ENCODE measurements at regions not wholly inside any gene's neighbourhood (a gene's known extent, or its start where the extent isn't known, plus 50 kb on each side); places are given as distances from the start of the nearest gene placed in this dataset.
"Not testable (repeated sequence)": the region's sequence is repeated elsewhere in the genome, so short reads cannot be mapped to it uniquely, and the experiment has no call there.

GRCh38 chr3:71926262-71926600 lies 141.3 kb upstream of the PROK2 start:
- ATAC-seq (no peak), DNase-seq (no peak)

- not testable (repeated sequence) for ATAC-seq, DNase-seq
These were observed 140.7 kb upstream of the PROK2 start for GRCh38 chr3:71925511-71926261.

- no peak for ATAC-seq
- DNase-seq: no peak
These were observed 139.8 kb upstream of the PROK2 start for GRCh38 chr3:71924721-71925120.

GRCh38 chr3:71921036-71921435 lies 136.1 kb upstream of the PROK2 start:
- ATAC-seq: no peak

GRCh38 chr3:71919572-71919971 lies 134.6 kb upstream of the PROK2 start:
- ATAC-seq (no peak), DNase-seq (no peak)

More at GRCh38 chr3:71921036-71921435, 136.1 kb upstream of the PROK2 start:
- DNase-seq: no peak

GRCh38 chr3:71917545-71917944 lies 132.6 kb upstream of the PROK2 start:
- DNase-seq (no peak), ATAC-seq (no peak)

GRCh38 chr3:71916747-71917369 lies 131.9 kb upstream of the PROK2 start:
- DNase-seq: no peak
- peak; percentile 14 for ATAC-seq

- no peak for ATAC-seq
These were observed 128.0 kb upstream of the PROK2 start for GRCh38 chr3:71912839-71913495.

GRCh38 chr3:71910108-71910507 lies 125.2 kb upstream of the PROK2 start:
- ATAC-seq: no peak
- no peak for DNase-seq

More at GRCh38 chr3:71912839-71913495, 128.0 kb upstream of the PROK2 start:
- DNase-seq: no peak

- no peak for ATAC-seq
These were observed 123.0 kb upstream of the PROK2 start for GRCh38 chr3:71907996-71908395.

GRCh38 chr3:71906976-71907375 lies 122.0 kb upstream of the PROK2 start:
- ATAC-seq: no peak
- DNase-seq: no peak

More at GRCh38 chr3:71907996-71908395, 123.0 kb upstream of the PROK2 start:
- DNase-seq: no peak

GRCh38 chr3:71905426-71905825 lies 120.5 kb upstream of the PROK2 start:
- DNase-seq (no peak), ATAC-seq (no peak)

GRCh38 chr3:71903936-71904335 lies 119.0 kb upstream of the PROK2 start:
- ATAC-seq: no peak
- DNase-seq: no peak

GRCh38 chr3:71903112-71903495 lies 118.2 kb upstream of the PROK2 start:
- DNase-seq (no peak), ATAC-seq (no peak)

GRCh38 chr3:71902258-71903111 lies 117.5 kb upstream of the PROK2 start:
- ATAC-seq (no peak), DNase-seq (no peak)

- ATAC-seq: no peak
- no peak for DNase-seq
These were observed 116.7 kb upstream of the PROK2 start for GRCh38 chr3:71901645-71902044.

- ATAC-seq (no peak), DNase-seq (no peak)
These were observed 115.1 kb upstream of the PROK2 start for GRCh38 chr3:71900057-71900456.

GRCh38 chr3:71896751-71897150 lies 111.8 kb upstream of the PROK2 start:
- DNase-seq: no peak
- ATAC-seq: no peak

GRCh38 chr3:71893702-71894479 lies 108.9 kb upstream of the PROK2 start:
- no peak for DNase-seq
- ATAC-seq: no peak

GRCh38 chr3:71893122-71893521 lies 108.2 kb upstream of the PROK2 start:
- ATAC-seq (no peak), DNase-seq (no peak)

GRCh38 chr3:71891483-71891882 lies 106.5 kb upstream of the PROK2 start:
- no peak for ATAC-seq
- DNase-seq: no peak
